HCT116 (cell line): ENCODE measurements at regions not wholly inside any gene's neighbourhood (a gene's known extent, or its start where the extent isn't known, plus 50 kb on each side); places are given as distances from the start of the nearest gene placed in this dataset.

Experiments
- ATAC-seq: fragments of 200-7000 bp; cut with Tn5 transposase; 2 replicates; pipeline ENCODE4 v1.9.1; 2020; ENCODE audit warnings: mild to moderate bottlenecking, moderate library complexity
- BruUV-seq: library from RNA; stranded (reverse); fragments of 400-500 nt; replicated peaks from 2 replicates; lab custom pipeline; 2021; lab: Mats Ljungman, UMichigan
- CTCF ChIA-PET: fragments of 300-600 bp; sonication (Branson Sonifier 250); formaldehyde crosslinking; loops from one replicate; lab custom pipeline; 2021; ENCODE audit warnings: antibody characterized with exemption; lab: Charles Lee
- POLR2A ChIA-PET: fragments of 300-600, 350-600 bp; sonication (Branson Sonifier 250); formaldehyde crosslinking; loops from one replicate; lab custom pipeline; 2021; ENCODE audit warnings: antibody characterized with exemption; lab: Charles Lee
- RAD21 ChIA-PET, 2 experiments: fragments of 300-600 bp; sonication (Branson Sonifier 250); formaldehyde crosslinking; loops; one replicate each; lab custom pipeline; 2023; ENCODE audit warnings: low total read pairs in 2 of 2; ENCODE audit not compliant: uncharacterized antibody in 2 of 2, unreplicated experiment in 2 of 2, low non-redundant PET in 1 of 2; lab: Charles Lee
- DNase-seq: peaks from one replicate; pipeline ENCODE4 v3.0.0-alpha.2; 2010; ENCODE audit warnings: low read depth, low spot score
- H2AFZ ChIP-seq: fragments of 200-600 bp; shearing (Covaris generic), sonication (generic); 2 replicates; pipeline ENCODE4 v1.6.1; 2017; ENCODE audit warnings: low read depth, mixed run types, mixed read lengths, antibody characterized with exemption, low read length; ENCODE audit not compliant: poor library complexity, severe bottlenecking
- H3K27ac ChIP-seq: 2 replicates; pipeline ENCODE4 v1.5.1; 2012; ENCODE audit warnings: low read depth, low read length
- H3K27me3 ChIP-seq: fragments of 200-600 bp; sonication (generic); 2 replicates; pipeline ENCODE4 v1.6.1; 2016; ENCODE audit warnings: mixed run types, low read length, mixed read lengths; ENCODE audit not compliant: insufficient read depth
- H3K36me3 ChIP-seq, 2 experiments: fragments of 200-500 bp in 1 of 2; fragments of 200-600 bp in 1 of 2; sonication (Bioruptor generic) in 1 of 2; sonication (generic) in 1 of 2; 2 replicates each; pipeline versions ENCODE4 v1.5.1 to v1.6.1; 2014 to 2016; ENCODE audit warnings: low read length in 2 of 2, inconsistent platforms in 1 of 2, mixed read lengths in 1 of 2, mixed run types in 1 of 2; ENCODE audit not compliant: insufficient read depth in 2 of 2, control insufficient read depth in 1 of 2
- H3K4me1 ChIP-seq, 2 experiments: fragments of 200-600 bp in 1 of 2; sonication (generic) in 1 of 2; 2 replicates each; pipeline versions ENCODE4 v1.5.1 to v1.6.1; 2012 to 2017; ENCODE audit warnings: low read length in 2 of 2, inconsistent platforms in 1 of 2, mild to moderate bottlenecking in 1 of 2, mixed read lengths in 1 of 2, mixed run types in 1 of 2, moderate library complexity in 1 of 2; ENCODE audit not compliant: insufficient read depth in 2 of 2, control insufficient read depth in 1 of 2
- H3K4me2 ChIP-seq: fragments of 200-600 bp; sonication (generic); 2 replicates; pipeline ENCODE4 v1.6.1; 2017; ENCODE audit warnings: mixed run types, low read length, mixed read lengths
- H3K4me3 ChIP-seq, 2 experiments: fragments of 200-600 bp in 1 of 2; sonication (generic) in 1 of 2; replicated peaks in 1 of 2; 2 replicates each; pipeline ENCODE4 v1.5.1; 2011 to 2016; ENCODE audit warnings: low read length in 2 of 2, control low read depth in 1 of 2, low read depth in 1 of 2, mild to moderate bottlenecking in 1 of 2, mixed read lengths in 1 of 2, mixed run types in 1 of 2
- H3K79me2 ChIP-seq: fragments of 200-600 bp; sonication (generic); 2 replicates; pipeline ENCODE4 v1.6.1; 2017; ENCODE audit warnings: mild to moderate bottlenecking, mixed run types, low read length, moderate library complexity, mixed read lengths; ENCODE audit not compliant: insufficient read depth
- H3K9ac ChIP-seq: fragments of 200-600 bp; sonication (generic); 2 replicates; pipeline ENCODE4 v1.6.1; 2016; ENCODE audit warnings: low read length, mixed read lengths
- H3K9me2 ChIP-seq: fragments of 200-600 bp; sonication (generic), shearing (Covaris generic); 2 replicates; pipeline ENCODE4 v1.6.1; 2017; ENCODE audit warnings: mixed run types, mild to moderate bottlenecking, moderate library complexity; ENCODE audit not compliant: insufficient read depth
- H3K9me3 ChIP-seq, 2 experiments: fragments of 200-500 bp in 1 of 2; fragments of 200-600 bp in 1 of 2; sonication (Bioruptor generic) in 1 of 2; sonication (generic) in 1 of 2; 2 replicates each; pipeline ENCODE4 v1.6.1; 2014 to 2017; ENCODE audit warnings: low read length in 2 of 2, mixed read lengths in 2 of 2, inconsistent platforms in 1 of 2, low read depth in 1 of 2, mild to moderate bottlenecking in 1 of 2, mixed run types in 1 of 2, moderate library complexity in 1 of 2; ENCODE audit not compliant: control insufficient read depth in 1 of 2, insufficient read depth in 1 of 2
- H4K20me1 ChIP-seq: fragments of 200-600 bp; sonication (generic), shearing (Covaris generic); 2 replicates; pipeline ENCODE4 v1.6.1; 2017; ENCODE audit warnings: mixed run types, mild to moderate bottlenecking, moderate library complexity; ENCODE audit not compliant: insufficient read depth
- ATF3 ChIP-seq: IDR thresholded peaks from 2 replicates; pipeline ENCODE4 v1.6.1; 2012
- CBX3 ChIP-seq: IDR thresholded peaks from 2 replicates; pipeline ENCODE4 v1.6.1; 2012; ENCODE audit warnings: low read depth
- CEBPB ChIP-seq: IDR thresholded peaks from 2 replicates; pipeline ENCODE4 v1.6.1; 2012; ENCODE audit warnings: low read depth
- CTCF ChIP-seq, 3 experiments: fragments of 200-600 bp in 1 of 3; sonication (generic) in 1 of 3; IDR thresholded peaks in 2 of 3; conservative IDR thresholded peaks in 1 of 3; 2 replicates each; pipeline ENCODE4 v1.5.1; 2012 to 2017; ENCODE audit warnings: low read depth in 2 of 3, low read length in 2 of 3, antibody characterized with exemption in 1 of 3, borderline replicate concordance in 1 of 3, control low read depth in 1 of 3, mild to moderate bottlenecking in 1 of 3, mixed read lengths in 1 of 3, mixed run types in 1 of 3, moderate library complexity in 1 of 3; ENCODE audit not compliant: insufficient read depth in 1 of 3
- EGR1 ChIP-seq: IDR thresholded peaks from 2 replicates; pipeline ENCODE4 v1.6.1; 2012; ENCODE audit warnings: low read depth
- ELF1 ChIP-seq: IDR thresholded peaks from 2 replicates; pipeline ENCODE4 v1.6.1; 2012; ENCODE audit warnings: low read depth, borderline replicate concordance
- EZH2 ChIP-seq: fragments of 200-600 bp; sonication (generic); IDR thresholded peaks from 2 replicates; pipeline ENCODE4 v1.6.1; 2017; ENCODE audit warnings: antibody characterized with exemption, mixed run types
- EZH2phosphoT487 ChIP-seq: fragments of 200-600 bp; IDR thresholded peaks from 2 replicates; pipeline ENCODE4 v1.6.1; 2018; ENCODE audit warnings: antibody characterized with exemption, borderline replicate concordance
- FOSL1 ChIP-seq: IDR thresholded peaks from 2 replicates; pipeline ENCODE4 v1.6.1; 2012; ENCODE audit warnings: low read depth
- MAX ChIP-seq: IDR thresholded peaks from 2 replicates; pipeline ENCODE4 v1.6.1; 2012
- POLR2AphosphoS5 ChIP-seq: IDR thresholded peaks from 2 replicates; pipeline ENCODE4 v1.6.1; 2011; ENCODE audit warnings: mild to moderate bottlenecking, low read depth, low read length, moderate library complexity
- REST ChIP-seq: IDR thresholded peaks from 2 replicates; pipeline ENCODE4 v1.6.1; 2012; ENCODE audit warnings: low read depth
- SIN3A ChIP-seq: IDR thresholded peaks from 2 replicates; pipeline ENCODE4 v1.6.1; 2012; ENCODE audit warnings: low read depth
- YY1 ChIP-seq: IDR thresholded peaks from 2 replicates; pipeline ENCODE4 v1.6.1; 2011; ENCODE audit warnings: low read length, low read depth, moderate library complexity, mild to moderate bottlenecking; ENCODE audit not compliant: insufficient replicate concordance; ENCODE audit errors: extremely low read depth
- intact Hi-C: fragments of 100-400 bp; cut with micrococcal nuclease; formaldehyde crosslinking; loops from 2 replicates; pipeline ENCODE4 v1.10.0; 2022
- TF ChIP-seq, protein P1 (sequence below): IDR thresholded peaks from 2 replicates; pipeline ENCODE4 v1.6.1; 2011; ENCODE audit warnings: mild to moderate bottlenecking, low read length, moderate library complexity; ENCODE audit not compliant: insufficient replicate concordance; ENCODE audit errors: extremely low read depth

DNA sequence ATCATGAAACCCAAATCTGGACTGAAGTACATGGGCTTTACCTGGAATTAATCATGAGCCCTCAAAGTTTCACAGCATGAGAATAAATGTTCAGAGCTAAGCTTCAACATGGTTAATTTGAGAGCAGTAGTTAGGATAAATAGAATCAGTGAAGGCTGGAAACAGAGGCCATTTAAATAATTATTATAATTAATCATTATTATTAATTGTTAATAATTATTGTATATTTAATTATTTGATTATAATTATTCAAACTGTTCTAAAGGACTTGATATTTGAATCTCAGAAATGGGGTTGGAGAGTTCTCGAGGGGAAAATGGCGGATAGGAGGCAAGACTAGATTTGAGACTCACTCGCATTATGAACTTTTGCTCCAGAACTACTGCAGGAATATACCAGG, 119.6 kb upstream of the ITGA1 start:
- ChIA-PET POLR2A (no interaction called here), RAD21 (no interaction called here), CTCF (no interaction called here)
- BruUV-seq = no TSS peak
- Histone ChIP-seq H3K79me2 (no peaks in the 10 kb centered on the region), H3K27me3 (no peaks in the 10 kb centered on the region), H3K4me1 (no peaks in the 10 kb centered on the region), H3K27ac (no peak overlapping the region), H2AFZ (no peak overlapping the region), H3K4me2 (no peak overlapping the region), H4K20me1 (no peaks in the 10 kb centered on the region), H3K36me3 (no peaks in the 10 kb centered on the region), H3K4me3 (no peak overlapping the region)
- no peak for DNase-seq
- intact Hi-C loops = no loop called here
- no peak for ATAC-seq
- no peak for TF ChIP-seq ELF1
- TF ChIP-seq EGR1 = no peak
- no peak for TF ChIP-seq CEBPB
- no peak for TF ChIP-seq SIN3A
- no peak for TF ChIP-seq REST
- no peak for TF ChIP-seq CBX3
- TF ChIP-seq CTCF (IDR thresholded peaks at IDR 0.05 in 2 of 3, conservative IDR thresholded peaks at IDR 0.05 in 1 of 3; ENCODE audit: borderline replicate concordance in 1 of 3, insufficient read depth in 1 of 3, low read depth in 2 of 3, low read length in 2 of 3) = no peak
- no peak for TF ChIP-seq POLR2AphosphoS5
- no peak for TF ChIP-seq ATF3
- no peak for TF ChIP-seq EZH2phosphoT487
- TF ChIP-seq FOSL1 = no peak
- TF ChIP-seq, protein P1, sequence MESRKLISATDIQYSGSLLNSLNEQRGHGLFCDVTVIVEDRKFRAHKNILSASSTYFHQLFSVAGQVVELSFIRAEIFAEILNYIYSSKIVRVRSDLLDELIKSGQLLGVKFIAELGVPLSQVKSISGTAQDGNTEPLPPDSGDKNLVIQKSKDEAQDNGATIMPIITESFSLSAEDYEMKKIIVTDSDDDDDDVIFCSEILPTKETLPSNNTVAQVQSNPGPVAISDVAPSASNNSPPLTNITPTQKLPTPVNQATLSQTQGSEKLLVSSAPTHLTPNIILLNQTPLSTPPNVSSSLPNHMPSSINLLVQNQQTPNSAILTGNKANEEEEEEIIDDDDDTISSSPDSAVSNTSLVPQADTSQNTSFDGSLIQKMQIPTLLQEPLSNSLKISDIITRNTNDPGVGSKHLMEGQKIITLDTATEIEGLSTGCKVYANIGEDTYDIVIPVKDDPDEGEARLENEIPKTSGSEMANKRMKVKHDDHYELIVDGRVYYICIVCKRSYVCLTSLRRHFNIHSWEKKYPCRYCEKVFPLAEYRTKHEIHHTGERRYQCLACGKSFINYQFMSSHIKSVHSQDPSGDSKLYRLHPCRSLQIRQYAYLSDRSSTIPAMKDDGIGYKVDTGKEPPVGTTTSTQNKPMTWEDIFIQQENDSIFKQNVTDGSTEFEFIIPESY = no peak
- no peak for TF ChIP-seq MAX
- no peak for TF ChIP-seq EZH2
- TF ChIP-seq YY1 = no peak
- TF ChIP-seq, all 23 proteins: peak for 0
- Histone ChIP-seq H3K9me3 (no peaks in the 10 kb centered on the region), H3K9ac (no peak overlapping the region), H3K9me2 (no peaks in the 10 kb centered on the region)
